Common myeloid progenitor, CD34-positive (primary cell): ENCODE measurements at regions not wholly inside any gene's neighbourhood (a gene's known extent, or its start where the extent isn't known, plus 50 kb on each side); places are given as distances from the start of the nearest gene placed in this dataset.

ENCODE experiments used
- CTCF ChIA-PET: fragments of 350-600 bp; sonication (Branson Sonifier 250); formaldehyde crosslinking; loops from one replicate; lab custom pipeline; 2021; ENCODE audit warnings: antibody characterized with exemption; lab: Charles Lee
- POLR2A ChIA-PET: fragments of 350-600 bp; sonication (Branson Sonifier 250); formaldehyde crosslinking; loops from one replicate; lab custom pipeline; 2021; ENCODE audit warnings: antibody characterized with exemption; lab: Charles Lee
- DNase-seq, 3 donors: peaks; one replicate each; pipeline versions ENCODE4 v3.0.0 to v3.0.0-alpha.2; 2013
- H3K27ac ChIP-seq, 2 experiments: 1 replicate in 1 of 2; 2 replicates in 1 of 2; pipeline ENCODE4 v1.7.0; 2013; ENCODE audit warnings: inconsistent platforms in 2 of 2, low read length in 2 of 2, mild to moderate bottlenecking in 2 of 2, low read depth in 1 of 2, moderate library complexity in 1 of 2; ENCODE audit not compliant: severe bottlenecking in 2 of 2, insufficient read depth in 1 of 2, poor library complexity in 1 of 2
- H3K27me3 ChIP-seq, 5 experiments: replicated peaks in 2 of 5; 1 replicate in 3 of 5; 2 replicates in 2 of 5; pipeline versions ENCODE4 v1.6.1 to v1.7.0; 2013; ENCODE audit warnings: low read length in 4 of 5, mild to moderate bottlenecking in 2 of 5, moderate library complexity in 2 of 5, inconsistent platforms in 1 of 5; ENCODE audit not compliant: insufficient read depth in 5 of 5, control insufficient read depth in 4 of 5
- H3K36me3 ChIP-seq, 4 experiments: 1 replicate in 2 of 4; 2 replicates in 2 of 4; pipeline versions ENCODE4 v1.6.1 to v1.7.0; 2013; ENCODE audit warnings: low read length in 3 of 4, control low read depth in 1 of 4, mild to moderate bottlenecking in 1 of 4; ENCODE audit not compliant: control insufficient read depth in 4 of 4, insufficient read depth in 4 of 4
- H3K4me1 ChIP-seq, 4 experiments: 1 replicate in 3 of 4; 2 replicates in 1 of 4; pipeline versions ENCODE4 v1.6.1 to v1.7.1; 2013; ENCODE audit warnings: low read length in 3 of 4, mild to moderate bottlenecking in 3 of 4, control low read depth in 1 of 4, inconsistent platforms in 1 of 4, moderate library complexity in 1 of 4; ENCODE audit not compliant: control insufficient read depth in 4 of 4, insufficient read depth in 4 of 4; ENCODE audit errors: control extremely low read depth in 1 of 4
- H3K4me3 ChIP-seq, 7 experiments: 1 replicate in 4 of 7; 2 replicates in 3 of 7; pipeline versions ENCODE4 v1.5.1 to v1.7.0; 2013; ENCODE audit warnings: mild to moderate bottlenecking in 7 of 7, low read length in 6 of 7, moderate library complexity in 6 of 7, inconsistent platforms in 2 of 7, low read depth in 2 of 7, control low read depth in 1 of 7; ENCODE audit not compliant: insufficient read depth in 4 of 7, control insufficient read depth in 1 of 7; ENCODE audit errors: extremely low read depth in 1 of 7
- H3K9me3 ChIP-seq, 5 experiments: 1 replicate in 4 of 5; 2 replicates in 1 of 5; pipeline versions ENCODE4 v1.6.1 to v1.7.1; 2013; ENCODE audit warnings: low read length in 4 of 5, mild to moderate bottlenecking in 2 of 5, inconsistent platforms in 1 of 5, low read depth in 1 of 5, moderate library complexity in 1 of 5; ENCODE audit not compliant: control insufficient read depth in 4 of 5, insufficient read depth in 2 of 5; ENCODE audit errors: control extremely low read depth in 1 of 5
- WGBS: methylation state at CpG from one replicate; pipeline ENCODE4 v1.1.5; 2013; ENCODE audit not compliant: insufficient coverage; 5-methylcytosine and 5-hydroxymethylcytosine counted together

GRCh38 chr4:180284267-180284666, 1958.9 kb upstream of the TENM3 start:
- POLR2A ChIA-PET, result no interaction called here

GRCh38 chr4:180285796-180286195, 1957.4 kb upstream of the TENM3 start:
- H3K27ac ChIP-seq, result no peak overlapping the region
- no CpG with 5 or more reads among the region's 1 CpG for WGBS
- ChIA-PET CTCF (no interaction called here), POLR2A (no interaction called here)
- no peaks in the 10 kb centered on the region for H3K9me3 ChIP-seq
- peaks cover 0 to 3% (median 0%) of the 10 kb centered on the region in 4 experiments for H3K4me1 ChIP-seq
- peak in 1 of 3 donors; percentile 1 for DNase-seq
- no peaks in the 10 kb centered on the region for H3K27me3 ChIP-seq
- H3K4me3 ChIP-seq, result no peak overlapping the region
- H3K36me3 ChIP-seq, result no peaks in the 10 kb centered on the region

More at GRCh38 chr4:180284267-180284666, 1958.9 kb upstream of the TENM3 start:
- Histone ChIP-seq H3K27ac (no peak overlapping the region), H3K9me3 (no peaks in the 10 kb centered on the region), H3K4me1 (peaks cover 0 to 3% (median 0%) of the 10 kb centered on the region in 4 experiments), H3K36me3 (no peaks in the 10 kb centered on the region), H3K4me3 (no peak overlapping the region), H3K27me3 (no peaks in the 10 kb centered on the region)
- no CpG with 5 or more reads among the region's 3 CpGs for WGBS
- CTCF ChIA-PET, result interaction anchor here (1.4 kb wide), 1 partner anchor 8 kb away, joined by 4 read pairs; no protein-coding TSS in a partner anchor
- DNase-seq, result no peak

DNA sequence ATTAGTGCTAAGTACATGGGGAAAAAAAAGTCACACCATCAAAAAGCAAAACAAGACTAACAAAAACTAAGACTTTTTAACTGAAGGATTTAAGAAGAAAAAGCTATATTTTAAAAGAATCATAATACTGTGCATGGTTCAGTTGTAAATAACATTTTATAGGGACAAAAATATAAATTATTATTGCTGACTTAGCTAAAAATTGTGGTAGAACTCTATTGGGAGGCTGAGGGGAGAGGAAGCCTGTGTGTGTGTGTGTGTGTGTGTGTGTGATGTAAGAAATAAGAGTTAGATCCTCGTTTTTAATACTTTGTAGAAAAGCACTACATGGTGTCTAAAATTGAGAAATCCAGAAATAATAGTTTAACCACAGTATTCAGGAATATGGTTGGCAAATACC, 1950.9 kb upstream of the TENM3 start:
- Histone ChIP-seq H3K4me3 (no peak overlapping the region), H3K27ac (no peak overlapping the region), H3K27me3 (no peaks in the 10 kb centered on the region), H3K4me1 (no peaks in the 10 kb centered on the region), H3K9me3 (no peaks in the 10 kb centered on the region), H3K36me3 (no peaks in the 10 kb centered on the region)
- no peak for DNase-seq
- no CpG with 5 or more reads among the region's 1 CpG for WGBS
- ChIA-PET POLR2A (no interaction called here), CTCF (interaction anchor here (1.4 kb wide), 1 partner anchor 8 kb away, joined by 4 read pairs; no protein-coding TSS in a partner anchor)

DNA sequence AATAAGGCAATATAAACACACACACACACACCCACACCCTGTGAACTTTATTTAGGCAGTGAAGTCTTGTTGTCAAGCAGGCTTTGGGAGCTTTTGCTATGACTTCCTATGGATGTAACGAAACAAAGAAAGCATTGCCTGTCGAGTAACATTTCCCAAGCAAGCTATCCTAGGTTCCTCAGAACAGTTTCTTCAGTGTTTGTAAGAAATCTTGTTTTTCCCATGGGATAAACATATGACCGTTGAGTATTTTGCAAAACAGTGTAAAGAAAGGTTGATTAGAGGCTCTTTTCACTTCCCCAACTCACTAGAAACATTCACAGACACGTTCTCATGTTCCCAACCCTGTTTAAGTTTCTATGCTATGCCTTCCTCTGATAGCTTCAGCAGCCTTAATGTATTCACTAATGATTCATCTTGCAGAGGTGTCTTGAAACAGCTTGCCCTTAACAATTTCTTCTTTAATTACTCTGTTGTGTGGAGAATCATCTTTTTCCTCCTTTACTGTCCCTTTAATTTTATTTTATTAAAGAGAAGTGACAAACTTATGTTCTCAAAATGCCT, 1947.1 kb upstream of the TENM3 start:
- Histone ChIP-seq H3K27ac (no peak overlapping the region), H3K27me3 (no peaks in the 10 kb centered on the region), H3K36me3 (no peaks in the 10 kb centered on the region), H3K9me3 (no peaks in the 10 kb centered on the region), H3K4me3 (no peak overlapping the region), H3K4me1 (no peaks in the 10 kb centered on the region)
- no peak for DNase-seq
- CTCF ChIA-PET, result no interaction called here
- WGBS, result 73% methylated on average over 4 of the region's 4 CpGs
- POLR2A ChIA-PET, result no interaction called here

- Histone ChIP-seq H3K36me3 (no peaks in the 10 kb centered on the region), H3K9me3 (no peaks in the 10 kb centered on the region), H3K4me3 (no peak overlapping the region), H3K4me1 (no peaks in the 10 kb centered on the region), H3K27me3 (no peaks in the 10 kb centered on the region), H3K27ac (no peak overlapping the region)
- ChIA-PET CTCF (interaction anchor here (0.6 kb wide), 1 partner anchor 129 kb away, joined by 3 read pairs; no protein-coding TSS in a partner anchor), POLR2A (no interaction called here)
- WGBS, result 93% methylated on average over 3 of the region's 4 CpGs
- no peak for DNase-seq
Observed at GRCh38 chr4:180304321-180304720, 1938.9 kb upstream of the TENM3 start.

- Histone ChIP-seq H3K4me1 (no peaks in the 10 kb centered on the region), H3K4me3 (no peak overlapping the region), H3K27me3 (no peaks in the 10 kb centered on the region), H3K27ac (no peak overlapping the region), H3K9me3 (no peaks in the 10 kb centered on the region), H3K36me3 (no peaks in the 10 kb centered on the region)
- no CpG with 5 or more reads among the region's 3 CpGs for WGBS
- no peak for DNase-seq
- POLR2A ChIA-PET, result no interaction called here
- CTCF ChIA-PET, result interaction anchor here (0.9 kb wide), 1 partner anchor 1394 kb away, joined by 3 read pairs; no protein-coding TSS in a partner anchor
Observed at GRCh38 chr4:180310616-180311015, 1932.6 kb upstream of the TENM3 start.

DNA sequence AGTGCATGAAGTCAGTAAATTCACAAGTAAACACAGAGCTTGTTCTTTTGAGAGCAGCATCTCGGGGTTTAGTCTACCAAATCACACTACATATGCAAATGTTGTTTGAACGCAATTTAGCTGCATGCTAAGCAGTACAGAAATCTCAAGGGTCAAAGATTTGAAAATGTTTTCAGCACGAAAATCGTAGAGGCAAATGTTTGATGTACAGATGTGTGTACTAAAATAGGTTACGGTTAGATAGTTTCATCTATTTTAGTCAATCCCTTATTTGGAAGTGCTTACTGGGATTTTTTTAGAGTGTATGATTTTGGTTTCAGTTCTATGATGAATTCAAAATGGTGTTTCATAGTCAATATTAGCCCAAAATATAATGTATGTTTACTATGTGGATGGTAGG, 1928.2 kb upstream of the TENM3 start:
- ChIA-PET CTCF (no interaction called here), POLR2A (no interaction called here)
- no peak overlapping the region for H3K4me3 ChIP-seq
- H3K27ac ChIP-seq, result no peak overlapping the region
- H3K36me3 ChIP-seq, result no peaks in the 10 kb centered on the region
- no peaks in the 10 kb centered on the region for H3K4me1 ChIP-seq
- DNase-seq, result no peak
- WGBS, result 82% methylated on average over 3 of the region's 5 CpGs
- no peaks in the 10 kb centered on the region for H3K9me3 ChIP-seq
- no peaks in the 10 kb centered on the region for H3K27me3 ChIP-seq
